HUDEP-2 (cell line): ENCODE measurements at regions not wholly inside any gene's neighbourhood (a gene's known extent, or its start where the extent isn't known, plus 50 kb on each side); places are given as distances from the start of the nearest gene placed in this dataset.
A peak's percentile ranks its signal among the peaks of the same experiment; 100 is the strongest.

ENCODE experiments used
- DNase-seq, 76 experiments: peaks; one replicate each; lab custom pipeline; 2025; ENCODE audit not compliant: unreplicated experiment in 76 of 76; lab: John Stamatoyannopoulos, UW

- DNase-seq: no peak
Observed at GRCh38 chrX:13266641-13267345, 53.1 kb downstream of the ATXN3L start.

- no peak for DNase-seq
Observed at GRCh38 chrX:13265549-13266132, 54.2 kb downstream of the ATXN3L start.

- no peak for DNase-seq
Observed at GRCh38 chrX:13265111-13265510, 54.7 kb downstream of the ATXN3L start.

GRCh38 chrX:13263560-13264251 is 56.1 kb downstream of the ATXN3L start:
- DNase-seq: no peak

- no peak for DNase-seq
Observed at GRCh38 chrX:13261348-13261747, 58.5 kb downstream of the ATXN3L start.

GRCh38 chrX:13260598-13260997 is 59.3 kb downstream of the ATXN3L start:
- DNase-seq: no peak

- DNase-seq: no peak
Observed at GRCh38 chrX:13258725-13259124, 61.1 kb downstream of the ATXN3L start.

- DNase-seq: no peak
Observed at GRCh38 chrX:13258052-13258444, 61.8 kb downstream of the ATXN3L start.

GRCh38 chrX:13257223-13258051 is 62.4 kb downstream of the ATXN3L start:
- no peak for DNase-seq

- DNase-seq: no peak
Observed at GRCh38 chrX:13256603-13257002, 63.2 kb downstream of the ATXN3L start.

GRCh38 chrX:13254870-13255269 is 65.0 kb downstream of the ATXN3L start:
- DNase-seq: no peak

- DNase-seq: peak in 3 of 76 experiments; percentile 0 to 2 (median 1)
Observed at GRCh38 chrX:13254076-13254785, 65.6 kb downstream of the ATXN3L start.

- DNase-seq: no peak
Observed at GRCh38 chrX:13253223-13253622, 66.6 kb downstream of the ATXN3L start.

GRCh38 chrX:13252726-13253125 is 67.1 kb downstream of the ATXN3L start:
- DNase-seq: no peak

GRCh38 chrX:13250826-13251580 is 68.8 kb downstream of the ATXN3L start:
- no peak for DNase-seq

GRCh38 chrX:13248867-13249486 is 70.9 kb downstream of the ATXN3L start:
- DNase-seq: no peak

- no peak for DNase-seq
Observed at GRCh38 chrX:13239272-13239671, 80.6 kb downstream of the ATXN3L start.

- DNase-seq: no peak
Observed at GRCh38 chrX:13235930-13236329, 83.9 kb downstream of the ATXN3L start.

GRCh38 chrX:13232484-13232883 is 87.4 kb downstream of the ATXN3L start:
- DNase-seq: no peak
